T-cell (primary cell): ENCODE measurements at regions not wholly inside any gene's neighbourhood (a gene's known extent, or its start where the extent isn't known, plus 50 kb on each side); places are given as distances from the start of the nearest gene placed in this dataset.

ENCODE experiments used
- ATAC-seq, 4 experiments: fragments of 200-7000 bp in 3 of 4; fragments of 150-1000 bp in 1 of 4; cut with Tn5 transposase; replicated peaks in 1 of 4; 1 replicate in 3 of 4; 2 replicates in 1 of 4; pipeline ENCODE4 v1.10.0; 2021; ENCODE audit warnings: moderate library complexity in 3 of 4, mild to moderate bottlenecking in 2 of 4, moderate number of reproducible peaks in 1 of 4
- CTCF ChIA-PET, 2 donors: fragments of 300-600 bp; sonication (Branson Sonifier 250); formaldehyde crosslinking; loops; one replicate each; lab custom pipeline; 2022; ENCODE audit warnings: antibody characterized with exemption in 2 of 2; lab: Charles Lee
- POLR2A ChIA-PET, 2 donors: fragments of 300-600 bp; sonication (Branson Sonifier 250); formaldehyde crosslinking; loops; one replicate each; lab custom pipeline; 2022; ENCODE audit warnings: antibody characterized with exemption in 2 of 2; lab: Charles Lee
- DNase-seq, 35 experiments: peaks; one replicate each; pipeline versions ENCODE4 v3.0.0 to v3.0.0-alpha.2; 2013 to 2023
- H3K27ac ChIP-seq: one replicate; pipeline ENCODE4 v1.5.1; 2013; ENCODE audit warnings: low read length
- H3K27me3 ChIP-seq, 2 experiments: replicated peaks in 1 of 2; 1 replicate in 1 of 2; 2 replicates in 1 of 2; pipeline versions ENCODE4 v1.6.1 to v1.7.0; 2013; ENCODE audit warnings: low read length in 1 of 2, mixed read lengths in 1 of 2; ENCODE audit not compliant: control insufficient read depth in 2 of 2, insufficient read depth in 2 of 2; ENCODE audit errors: extremely low read depth in 1 of 2
- H3K36me3 ChIP-seq, 2 donors: 1 replicate in 1 of 2; 2 replicates in 1 of 2; pipeline versions ENCODE4 v1.6.1 to v1.7.0; 2013; ENCODE audit warnings: low read length in 1 of 2; ENCODE audit not compliant: control insufficient read depth in 2 of 2, insufficient read depth in 1 of 2; ENCODE audit errors: extremely low read depth in 1 of 2
- H3K4me1 ChIP-seq, 2 experiments: 1 replicate in 1 of 2; 2 replicates in 1 of 2; pipeline versions ENCODE4 v1.6.1 to v1.7.0; 2013; ENCODE audit warnings: low read length in 2 of 2, mixed read lengths in 1 of 2; ENCODE audit not compliant: insufficient read depth in 2 of 2, control insufficient read depth in 1 of 2; ENCODE audit errors: extremely low read depth in 1 of 2
- H3K4me3 ChIP-seq, 2 donors: 1 replicate in 1 of 2; 2 replicates in 1 of 2; pipeline versions ENCODE4 v1.5.1 to v1.7.0; 2013; ENCODE audit warnings: mild to moderate bottlenecking in 2 of 2, low read length in 1 of 2, moderate library complexity in 1 of 2; ENCODE audit not compliant: control insufficient read depth in 1 of 2; ENCODE audit errors: extremely low read depth in 1 of 2
- H3K9me3 ChIP-seq: 2 replicates; pipeline ENCODE4 v1.7.0; 2013
- H3K27ac Mint-ChIP-seq, 2 donors: one replicate each; pipeline ENCODE4 v1.8.0; 2020 to 2021; ENCODE audit warnings: mild to moderate bottlenecking in 2 of 2, mixed read lengths in 2 of 2
- H3K27me3 Mint-ChIP-seq, 2 donors: one replicate each; pipeline ENCODE4 v1.8.0; 2021 to 2022; ENCODE audit warnings: mixed read lengths in 2 of 2
- H3K36me3 Mint-ChIP-seq: one replicate; pipeline ENCODE4 v1.8.0; 2021; ENCODE audit warnings: mixed read lengths
- H3K4me1 Mint-ChIP-seq, 3 donors: one replicate each; pipeline ENCODE4 v1.8.0; 2020 to 2022; ENCODE audit warnings: mixed read lengths in 3 of 3, mild to moderate bottlenecking in 1 of 3
- H3K4me3 Mint-ChIP-seq, 3 donors: one replicate each; pipeline ENCODE4 v1.8.0; 2020 to 2022; ENCODE audit warnings: mild to moderate bottlenecking in 3 of 3, mixed read lengths in 3 of 3, moderate library complexity in 3 of 3
- H3K9me3 Mint-ChIP-seq, 3 donors: one replicate each; pipeline ENCODE4 v1.8.0; 2020 to 2022; ENCODE audit warnings: mixed read lengths in 3 of 3
- WGBS: methylation state at CpG from one replicate; pipeline ENCODE4 v1.1.5; 2013; ENCODE audit warnings: missing lambda C conversion rate; ENCODE audit not compliant: insufficient coverage; 5-methylcytosine and 5-hydroxymethylcytosine counted together

DNA sequence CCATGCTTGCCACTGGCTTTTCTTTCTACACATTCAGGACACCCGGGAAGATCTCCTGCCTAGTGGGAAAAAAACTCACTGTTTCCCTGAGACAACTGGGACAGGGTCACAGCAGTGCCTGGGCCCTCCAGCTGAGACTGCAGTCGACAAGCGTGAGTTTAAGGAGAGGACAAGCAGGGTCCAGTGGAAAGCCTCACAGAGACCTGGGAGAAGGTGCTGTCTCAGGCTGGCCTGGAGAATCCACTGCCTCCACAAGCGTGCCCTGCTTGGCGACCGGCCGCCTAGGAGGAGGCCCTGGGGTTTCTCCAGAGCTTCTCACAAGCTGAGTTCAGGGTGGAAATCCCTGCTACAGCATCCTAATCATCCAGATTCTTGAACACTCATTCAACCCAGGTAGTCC lies 519.6 kb upstream of the RAB6C start:
- Histone ChIP-seq H3K4me1 (no peaks in the 10 kb centered on the region), H3K27ac (no peak overlapping the region), H3K36me3 (no peaks in the 10 kb centered on the region), H3K27me3 (peaks cover 0 to 3% of the 10 kb centered on the region in 2 experiments), H3K9me3 (no peaks in the 10 kb centered on the region), H3K4me3 (no peak overlapping the region)
- ChIA-PET CTCF (no interaction called here), POLR2A (no interaction called here)
- H3K9me3 Mint-ChIP-seq = no peaks in the 10 kb centered on the region
- DNase-seq (no peak), ATAC-seq (no peak)
- no peaks in the 10 kb centered on the region for H3K36me3 Mint-ChIP-seq
- H3K4me1 Mint-ChIP-seq = no peaks in the 10 kb centered on the region
- H3K27ac Mint-ChIP-seq = no peak overlapping the region
- no peaks in the 10 kb centered on the region for H3K27me3 Mint-ChIP-seq
- WGBS = 79% methylated on average over 4 of the region's 7 CpGs
- H3K4me3 Mint-ChIP-seq = no peak overlapping the region

DNA sequence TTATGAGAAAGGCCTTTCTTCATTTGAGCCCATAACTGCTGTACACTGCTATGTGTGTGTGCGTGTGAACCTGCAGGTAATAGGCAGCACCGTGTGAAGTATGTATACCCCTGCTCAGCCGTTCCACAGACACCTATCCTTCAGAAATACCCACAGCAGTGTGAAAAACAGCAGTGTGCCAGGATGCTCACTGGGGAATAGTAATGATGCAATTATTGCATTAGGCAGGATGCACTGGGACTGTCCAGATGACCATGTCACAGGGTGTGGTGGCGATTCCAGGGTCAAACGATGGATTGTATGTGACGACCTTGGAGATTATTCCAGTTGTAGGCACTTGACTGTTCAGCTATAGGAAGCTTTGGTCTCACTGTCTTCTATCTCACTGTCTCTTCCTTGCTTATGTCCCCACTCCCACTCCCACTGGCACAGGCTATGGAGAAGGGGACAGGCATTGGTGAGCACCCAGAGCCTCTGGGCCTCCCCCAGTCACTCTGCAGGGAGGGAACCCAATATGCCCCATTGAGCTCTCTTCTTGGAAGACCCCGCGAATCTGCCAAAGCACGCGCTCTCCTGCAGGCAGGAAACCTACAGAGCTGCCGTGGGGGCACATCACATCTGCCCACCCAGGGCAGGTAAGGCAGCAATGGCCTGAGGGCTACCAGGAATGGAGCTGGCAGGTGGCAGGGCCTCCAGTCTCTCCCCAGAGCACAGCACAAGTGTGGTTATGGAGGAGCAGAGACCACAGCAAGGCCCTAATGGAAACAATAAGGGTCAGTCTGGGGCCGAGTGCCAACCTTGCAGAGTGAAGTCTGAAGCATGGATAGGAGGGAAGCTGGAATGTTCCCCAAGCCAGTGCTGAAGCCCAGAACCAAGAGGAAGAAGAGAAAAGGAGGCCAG lies 518.9 kb upstream of the RAB6C start:
- ATAC-seq = no peak
- Histone ChIP-seq H3K4me3 (no peak overlapping the region), H3K9me3 (no peaks in the 10 kb centered on the region), H3K27ac (no peak overlapping the region), H3K27me3 (peaks cover 0 to 7% of the 10 kb centered on the region in 2 experiments), H3K4me1 (no peaks in the 10 kb centered on the region), H3K36me3 (no peaks in the 10 kb centered on the region)
- ChIA-PET POLR2A (no interaction called here), CTCF (no interaction called here)
- 71% methylated on average over 6 of the region's 12 CpGs for WGBS
- Mint-ChIP-seq H3K4me1 (no peaks in the 10 kb centered on the region), H3K4me3 (no peak overlapping the region), H3K27ac (no peak overlapping the region), H3K9me3 (no peaks in the 10 kb centered on the region), H3K27me3 (no peaks in the 10 kb centered on the region), H3K36me3 (no peaks in the 10 kb centered on the region)
- no peak for DNase-seq

DNA sequence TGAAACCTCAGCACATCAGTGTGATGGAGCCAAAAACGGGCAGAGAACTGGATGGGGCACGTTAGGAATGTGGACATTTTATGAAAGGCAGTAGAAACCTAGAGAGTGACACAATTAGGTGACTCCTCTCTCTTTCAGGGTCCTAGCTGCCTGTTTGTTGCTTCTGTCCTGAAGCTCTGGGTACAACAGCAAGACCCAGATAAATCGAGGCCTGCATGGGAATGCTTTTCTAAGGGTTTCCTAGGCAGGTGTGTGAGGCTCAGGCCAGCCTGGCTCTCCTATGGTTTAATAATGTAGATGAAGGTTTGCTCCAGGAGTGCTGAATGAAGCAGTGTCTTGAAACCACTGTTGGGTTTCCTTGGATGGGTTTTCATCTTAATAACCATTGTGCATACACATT lies 517.1 kb upstream of the RAB6C start:
- no peak overlapping the region for H3K27ac ChIP-seq
- DNase-seq (no peak), ATAC-seq (no peak)
- ChIA-PET POLR2A (no interaction called here), CTCF (no interaction called here)
- H3K27ac Mint-ChIP-seq = no peak overlapping the region
- no peaks in the 10 kb centered on the region for H3K36me3 Mint-ChIP-seq
- no peaks in the 10 kb centered on the region for H3K4me1 ChIP-seq
- H3K4me3 ChIP-seq = no peak overlapping the region
- H3K27me3 Mint-ChIP-seq = no peaks in the 10 kb centered on the region
- 38% methylated on average over 3 of the region's 3 CpGs for WGBS
- no peaks in the 10 kb centered on the region for H3K9me3 Mint-ChIP-seq
- H3K9me3 ChIP-seq = no peaks in the 10 kb centered on the region
- H3K36me3 ChIP-seq = no peaks in the 10 kb centered on the region
- H3K4me1 Mint-ChIP-seq = no peaks in the 10 kb centered on the region
- H3K4me3 Mint-ChIP-seq = no peak overlapping the region
- peaks cover 0 to 7% of the 10 kb centered on the region in 2 experiments for H3K27me3 ChIP-seq

GRCh38 chr2:129462967-129463366 lies 516.5 kb upstream of the RAB6C start:
- Mint-ChIP-seq H3K4me3 (no peak overlapping the region), H3K4me1 (no peaks in the 10 kb centered on the region), H3K36me3 (no peaks in the 10 kb centered on the region), H3K9me3 (no peaks in the 10 kb centered on the region), H3K27me3 (no peaks in the 10 kb centered on the region), H3K27ac (no peak overlapping the region)
- H3K4me1 ChIP-seq = no peaks in the 10 kb centered on the region
- no peak overlapping the region for H3K4me3 ChIP-seq
- H3K27ac ChIP-seq = no peak overlapping the region
- H3K36me3 ChIP-seq = no peaks in the 10 kb centered on the region
- H3K9me3 ChIP-seq = no peaks in the 10 kb centered on the region
- ChIA-PET CTCF (no interaction called here), POLR2A (no interaction called here)
- WGBS = 89% methylated on average over 3 of the region's 4 CpGs
- DNase-seq (no peak), ATAC-seq (no peak)
- peaks cover 0 to 7% of the 10 kb centered on the region in 2 experiments for H3K27me3 ChIP-seq

GRCh38 chr2:129464036-129464435 lies 515.4 kb upstream of the RAB6C start:
- DNase-seq = no peak
- H3K36me3 ChIP-seq = no peaks in the 10 kb centered on the region
- CTCF ChIA-PET = no interaction called here
- ATAC-seq = no peak
- Mint-ChIP-seq H3K4me1 (no peaks in the 10 kb centered on the region), H3K27ac (no peak overlapping the region), H3K36me3 (no peaks in the 10 kb centered on the region), H3K4me3 (no peak overlapping the region), H3K27me3 (no peaks in the 10 kb centered on the region), H3K9me3 (no peaks in the 10 kb centered on the region)
- no peak overlapping the region for H3K27ac ChIP-seq
- no peak overlapping the region for H3K4me3 ChIP-seq
- POLR2A ChIA-PET = no interaction called here
- no peaks in the 10 kb centered on the region for H3K4me1 ChIP-seq
- H3K9me3 ChIP-seq = no peaks in the 10 kb centered on the region
- H3K27me3 ChIP-seq = peaks cover 0 to 7% of the 10 kb centered on the region in 2 experiments
- no CpG with 5 or more reads among the region's 4 CpGs for WGBS

DNA sequence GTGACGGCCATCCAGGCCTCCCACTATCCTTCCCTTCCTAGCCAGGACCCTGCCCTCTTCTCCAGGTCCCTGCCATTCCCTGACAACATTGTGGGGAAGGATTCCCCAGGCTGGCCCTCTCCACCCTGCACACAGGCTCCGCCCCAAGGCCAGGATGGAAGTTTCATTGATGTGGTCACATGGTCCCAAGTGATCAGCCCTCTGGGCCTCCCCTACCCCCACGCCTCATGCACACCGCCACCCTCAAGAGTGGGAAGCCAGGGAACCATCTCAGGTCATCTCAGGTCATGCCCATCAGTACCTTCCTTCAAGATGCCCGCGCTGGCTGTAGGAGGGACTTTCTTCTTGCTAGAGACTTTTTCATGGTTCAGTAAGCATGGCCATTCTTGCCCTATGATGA lies 514.8 kb upstream of the RAB6C start:
- H3K36me3 Mint-ChIP-seq = no peaks in the 10 kb centered on the region
- H3K36me3 ChIP-seq = no peaks in the 10 kb centered on the region
- no peak overlapping the region for H3K27ac ChIP-seq
- no peak overlapping the region for H3K4me3 ChIP-seq
- no peak overlapping the region for H3K4me3 Mint-ChIP-seq
- H3K27ac Mint-ChIP-seq = no peak overlapping the region
- CTCF ChIA-PET = no interaction called here
- H3K9me3 Mint-ChIP-seq = no peaks in the 10 kb centered on the region
- no peaks in the 10 kb centered on the region for H3K9me3 ChIP-seq
- H3K4me1 ChIP-seq = no peaks in the 10 kb centered on the region
- no peaks in the 10 kb centered on the region for H3K27me3 Mint-ChIP-seq
- WGBS = 73% methylated on average over 3 of the region's 6 CpGs
- H3K27me3 ChIP-seq = peaks cover 0 to 6% of the 10 kb centered on the region in 2 experiments
- DNase-seq (no peak), ATAC-seq (no peak)
- POLR2A ChIA-PET = no interaction called here
- H3K4me1 Mint-ChIP-seq = no peaks in the 10 kb centered on the region
